ENCODE measurements at regions not wholly inside any gene's neighbourhood (a gene's known extent, or its start where the extent isn't known, plus 50 kb on each side); places are given as distances from the start of the nearest gene placed in this dataset.

GRCh38 chr6:19150307-19150706, 686.9 kb upstream of the ID4 start:
- DNase-seq (ENCODE audit: low read depth in 2 of 2), result no peak

- DNase-seq (ENCODE audit: low read depth in 2 of 2), result no peak
These were observed 683.7 kb upstream of the ID4 start for GRCh38 chr6:19153270-19153980.

GRCh38 chr6:19153981-19154295, 683.2 kb upstream of the ID4 start:
- no peak for DNase-seq (ENCODE audit: low read depth in 2 of 2)

- no peak for DNase-seq (ENCODE audit: low read depth in 2 of 2)
These were observed 680.7 kb upstream of the ID4 start for GRCh38 chr6:19156443-19156842.

- no peak for DNase-seq (ENCODE audit: low read depth in 2 of 2)
These were observed 679.7 kb upstream of the ID4 start for GRCh38 chr6:19157486-19157885.

GRCh38 chr6:19158586-19158985, 678.6 kb upstream of the ID4 start:
- DNase-seq (ENCODE audit: low read depth in 2 of 2), result no peak

GRCh38 chr6:19159089-19159488, 678.1 kb upstream of the ID4 start:
- no peak for DNase-seq (ENCODE audit: low read depth in 2 of 2)

GRCh38 chr6:19159561-19159960, 677.6 kb upstream of the ID4 start:
- DNase-seq (ENCODE audit: low read depth in 2 of 2), result no peak

- no peak for DNase-seq (ENCODE audit: low read depth in 2 of 2)
These were observed 677.0 kb upstream of the ID4 start for GRCh38 chr6:19160081-19160730.

GRCh38 chr6:19167251-19167650, 669.9 kb upstream of the ID4 start:
- DNase-seq (ENCODE audit: low read depth in 2 of 2), result no peak

- no peak for DNase-seq (ENCODE audit: low read depth in 2 of 2)
These were observed 667.8 kb upstream of the ID4 start for GRCh38 chr6:19169366-19169765.

GRCh38 chr6:19175023-19175422, 662.1 kb upstream of the ID4 start:
- no peak for DNase-seq (ENCODE audit: low read depth in 2 of 2)

- DNase-seq (ENCODE audit: low read depth in 2 of 2), result no peak
These were observed 656.7 kb upstream of the ID4 start for GRCh38 chr6:19180348-19181072.

GRCh38 chr6:19181211-19181610, 656.0 kb upstream of the ID4 start:
- no peak for DNase-seq (ENCODE audit: low read depth in 2 of 2)

- DNase-seq (ENCODE audit: low read depth in 2 of 2), result no peak
These were observed 643.5 kb upstream of the ID4 start for GRCh38 chr6:19193624-19194023.

GRCh38 chr6:19204445-19204844, 632.7 kb upstream of the ID4 start:
- DNase-seq (ENCODE audit: low read depth in 2 of 2), result no peak

- DNase-seq (ENCODE audit: low read depth in 2 of 2), result no peak
These were observed 632.1 kb upstream of the ID4 start for GRCh38 chr6:19205076-19205475.

GRCh38 chr6:19209202-19209601, 628.0 kb upstream of the ID4 start:
- no peak for DNase-seq (ENCODE audit: low read depth in 2 of 2)

GRCh38 chr6:19210849-19211590, 626.1 kb upstream of the ID4 start:
- DNase-seq (ENCODE audit: low read depth in 2 of 2), result no peak

- no peak for DNase-seq (ENCODE audit: low read depth in 2 of 2)
These were observed 622.9 kb upstream of the ID4 start for GRCh38 chr6:19214231-19214630.

GRCh38 chr6:19219931-19220330, 617.2 kb upstream of the ID4 start:
- no peak for DNase-seq (ENCODE audit: low read depth in 2 of 2)

GRCh38 chr6:19231878-19232561, 605.1 kb upstream of the ID4 start:
- no peak for DNase-seq (ENCODE audit: low read depth in 2 of 2)

Measured in stimulated activated CD4-positive, alpha-beta T cell treated with anti-CD3 and anti-CD28 coated beads, Interleukin-1b, Interleukin-23, amount 100 ng/mL, for 4 hours (primary cell).